SK-N-SH treated with all-trans-retinoic acid at 6 μM for 48 hours (cell line): ENCODE measurements at regions not wholly inside any gene's neighbourhood (a gene's known extent, or its start where the extent isn't known, plus 50 kb on each side); places are given as distances from the start of the nearest gene placed in this dataset.

Experiments used
- ARNTL ChIP-seq: fragments of 450-650 bp; formaldehyde crosslinking; IDR thresholded peaks from 2 replicates; pipeline ENCODE4 v1.5.0; 2020; ENCODE audit warnings: low read depth, mild to moderate bottlenecking, moderate library complexity, borderline replicate concordance
- CREB5 ChIP-seq: fragments of 250-450 bp; sonication (Bioruptor Pico); IDR thresholded peaks from 2 replicates; pipeline ENCODE4 v1.5.1; 2020; ENCODE audit warnings: low read depth, mild to moderate bottlenecking, moderate library complexity
- PATZ1 ChIP-seq: fragments of 250-450 bp; sonication (Bioruptor Pico); IDR thresholded peaks from 2 replicates; pipeline ENCODE4 v1.8.0; 2020; ENCODE audit warnings: mild to moderate bottlenecking, moderate library complexity, borderline replicate concordance
- PPARA ChIP-seq: fragments of 250-450 bp; sonication (Bioruptor Pico); IDR thresholded peaks from 2 replicates; pipeline ENCODE4 v1.5.0; 2020; ENCODE audit warnings: mild to moderate bottlenecking, borderline replicate concordance
- RARB ChIP-seq: fragments of 250-450 bp; sonication (Bioruptor Pico); IDR thresholded peaks from 2 replicates; pipeline ENCODE4 v1.8.0; 2021; ENCODE audit warnings: mild to moderate bottlenecking, moderate library complexity
- SNAI2 ChIP-seq: fragments of 250-450 bp; sonication (Bioruptor Pico); IDR thresholded peaks from 2 replicates; pipeline ENCODE4 v1.5.0; 2020; ENCODE audit warnings: mild to moderate bottlenecking, moderate library complexity
- TCF4 ChIP-seq: fragments of 250-450 bp; sonication (Bioruptor Pico); IDR thresholded peaks from 2 replicates; pipeline ENCODE4 v1.8.0; 2021; ENCODE audit warnings: mild to moderate bottlenecking, moderate library complexity, borderline replicate concordance
- TOX ChIP-seq: fragments of 250-450 bp; sonication (Bioruptor Pico); IDR thresholded peaks from 2 replicates; pipeline ENCODE4 v1.8.0; 2021; ENCODE audit warnings: mild to moderate bottlenecking, moderate library complexity, borderline replicate concordance
- ZC3H10 ChIP-seq: fragments of 250-450 bp; sonication (Bioruptor Pico); IDR thresholded peaks from 2 replicates; pipeline ENCODE4 v1.5.1; 2021; ENCODE audit warnings: mild to moderate bottlenecking, moderate library complexity
- ZNF565 ChIP-seq: fragments of 450-650 bp; formaldehyde crosslinking; conservative IDR thresholded peaks from 2 replicates; pipeline ENCODE4 v1.5.0; 2020; ENCODE audit warnings: low read depth, mild to moderate bottlenecking, moderate library complexity
- ZNF8 ChIP-seq: fragments of 450-650 bp; formaldehyde crosslinking; IDR thresholded peaks from 2 replicates; pipeline ENCODE4 v1.5.0; 2020; ENCODE audit warnings: mild to moderate bottlenecking, moderate library complexity
- TF ChIP-seq, protein P1 (sequence below): fragments of 250-450 bp; sonication (Bioruptor Pico); IDR thresholded peaks from 2 replicates; pipeline ENCODE4 v1.8.0; 2021; ENCODE audit warnings: low read depth, mild to moderate bottlenecking, moderate library complexity, borderline replicate concordance

DNA sequence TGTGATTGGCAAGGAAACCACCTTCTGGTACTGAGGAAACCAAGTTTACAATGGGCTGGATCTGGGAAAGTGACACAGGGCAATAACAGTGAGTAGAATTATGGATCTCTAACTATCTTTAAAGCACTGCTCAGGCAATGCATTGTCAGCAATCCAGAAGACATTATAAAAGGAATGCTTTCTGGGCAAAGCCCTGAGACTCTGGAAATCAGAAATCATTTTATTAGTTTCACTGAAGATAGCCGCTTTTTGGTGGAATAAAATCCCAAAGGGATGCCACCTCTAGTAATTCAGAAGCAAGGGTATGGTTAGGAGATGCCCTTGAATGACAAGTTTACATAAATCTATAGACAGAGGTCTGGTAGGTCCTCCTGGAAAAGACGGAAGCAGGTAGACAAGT is 211.1 kb downstream of the DMRT2 start:
- no peak for TF ChIP-seq PATZ1 (CRISPR knock-in tag)
- no peak for TF ChIP-seq TCF4 (CRISPR knock-in tag)
- TF ChIP-seq ZC3H10 (CRISPR knock-in tag) = no peak
- TF ChIP-seq TOX = no peak
- TF ChIP-seq ARNTL (CRISPR knock-in tag) = no peak
- no peak for TF ChIP-seq ZNF565 (CRISPR knock-in tag)
- no peak for TF ChIP-seq ZNF8
- TF ChIP-seq SNAI2 = no peak
- TF ChIP-seq CREB5 = no peak
- no peak for TF ChIP-seq PPARA (CRISPR knock-in tag)
- TF ChIP-seq, protein P1, sequence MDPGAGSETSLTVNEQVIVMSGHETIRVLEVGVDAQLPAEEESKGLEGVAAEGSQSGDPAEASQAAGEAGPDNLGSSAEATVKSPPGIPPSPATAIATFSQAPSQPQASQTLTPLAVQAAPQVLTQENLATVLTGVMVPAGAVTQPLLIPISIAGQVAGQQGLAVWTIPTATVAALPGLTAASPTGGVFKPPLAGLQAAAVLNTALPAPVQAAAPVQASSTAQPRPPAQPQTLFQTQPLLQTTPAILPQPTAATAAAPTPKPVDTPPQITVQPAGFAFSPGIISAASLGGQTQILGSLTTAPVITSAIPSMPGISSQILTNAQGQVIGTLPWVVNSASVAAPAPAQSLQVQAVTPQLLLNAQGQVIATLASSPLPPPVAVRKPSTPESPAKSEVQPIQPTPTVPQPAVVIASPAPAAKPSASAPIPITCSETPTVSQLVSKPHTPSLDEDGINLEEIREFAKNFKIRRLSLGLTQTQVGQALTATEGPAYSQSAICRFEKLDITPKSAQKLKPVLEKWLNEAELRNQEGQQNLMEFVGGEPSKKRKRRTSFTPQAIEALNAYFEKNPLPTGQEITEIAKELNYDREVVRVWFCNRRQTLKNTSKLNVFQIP (CRISPR knock-in tag) = no peak
- no peak for TF ChIP-seq RARB (CRISPR knock-in tag)
